HG02885 (cell line): ENCODE measurements at regions not wholly inside any gene's neighbourhood (a gene's known extent, or its start where the extent isn't known, plus 50 kb on each side); places are given as distances from the start of the nearest gene placed in this dataset.

ENCODE experiments used
- ATAC-seq: cut with Tn5 transposase; IDR thresholded peaks from one replicate; pipeline ENCODE4 v1.9.1; 2021; ENCODE audit warnings: mild to moderate bottlenecking; ENCODE audit not compliant: unreplicated experiment, poor library complexity

- no peak for ATAC-seq
Measured at GRCh38 chr6:104251651-104252050, 608.1 kb downstream of the HACE1 start.

- ATAC-seq: no peak
Measured at GRCh38 chr6:104240865-104241264, 618.9 kb downstream of the HACE1 start.

GRCh38 chr6:104239971-104240370 lies 619.7 kb downstream of the HACE1 start:
- ATAC-seq: no peak

- ATAC-seq: no peak
Measured at GRCh38 chr6:104229057-104229456, 630.7 kb downstream of the HACE1 start.

- no peak for ATAC-seq
Measured at GRCh38 chr6:104227508-104227907, 632.2 kb downstream of the HACE1 start.

- no peak for ATAC-seq
Measured at GRCh38 chr6:104226790-104227446, 632.8 kb downstream of the HACE1 start.

GRCh38 chr6:104218116-104218515 lies 641.6 kb downstream of the HACE1 start:
- ATAC-seq: no peak

- no peak for ATAC-seq
Measured at GRCh38 chr6:104214901-104215300, 644.8 kb downstream of the HACE1 start.

- no peak for ATAC-seq
Measured at GRCh38 chr6:104212977-104213668, 646.6 kb downstream of the HACE1 start.

DNA sequence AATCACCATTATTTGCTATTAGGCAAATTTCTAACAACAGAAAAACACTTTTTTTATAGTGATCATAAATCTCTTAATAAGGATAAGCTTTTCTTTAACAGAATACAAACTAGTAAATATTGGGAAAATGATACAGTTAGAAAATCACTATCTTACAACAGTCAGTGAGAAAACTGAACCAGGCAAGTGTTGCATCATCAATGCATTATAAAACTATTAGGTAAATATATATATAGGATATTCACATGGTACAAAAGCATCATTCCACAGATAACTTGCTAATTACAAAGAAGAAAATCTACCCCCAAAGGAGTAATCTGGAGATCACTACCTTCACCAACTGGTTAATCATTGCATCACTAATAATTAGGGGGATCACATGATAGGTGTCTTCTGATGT lies 652.1 kb downstream of the HACE1 start:
- ATAC-seq: no peak

DNA sequence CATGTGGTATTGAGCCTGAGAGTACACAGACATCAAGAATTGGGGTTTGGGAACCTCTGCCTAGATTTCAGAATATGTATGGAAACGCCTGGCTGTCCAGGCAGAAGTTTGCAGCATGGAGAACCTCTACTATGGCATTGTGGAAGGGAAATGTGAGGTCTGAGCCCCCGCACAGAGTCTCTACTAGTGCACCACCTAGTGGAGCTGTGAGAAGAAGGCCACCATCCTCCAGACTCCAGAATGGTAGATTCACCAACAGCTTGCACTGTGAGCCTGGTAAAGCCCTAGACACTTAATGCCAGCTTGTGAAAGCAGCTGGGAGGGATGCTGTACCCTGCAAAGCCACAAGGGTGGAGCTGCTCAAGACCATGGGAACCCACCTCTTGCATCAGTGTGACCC lies 658.2 kb downstream of the HACE1 start:
- no peak for ATAC-seq

- no peak for ATAC-seq
Measured at GRCh38 chr6:104187616-104188015, 672.1 kb downstream of the HACE1 start.

DNA sequence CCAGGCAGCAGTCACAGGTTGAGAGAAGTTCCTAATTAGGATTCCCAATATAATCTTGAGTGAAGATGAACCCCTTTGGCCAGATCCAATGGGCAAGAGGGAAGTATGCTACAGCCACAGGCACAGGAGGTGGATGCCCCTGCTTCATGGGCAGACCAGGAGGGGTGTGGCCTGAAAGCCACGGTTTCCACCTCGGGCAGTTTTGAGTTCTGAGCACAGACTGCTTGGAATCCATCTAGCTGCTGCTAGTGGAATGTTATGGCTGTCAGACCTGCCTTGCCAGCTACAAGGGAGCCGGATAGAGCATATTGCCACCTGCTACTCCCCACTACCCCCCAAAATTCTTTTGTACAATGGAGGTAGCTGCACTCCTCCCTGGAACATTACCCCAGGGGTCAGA lies 672.9 kb downstream of the HACE1 start:
- no peak for ATAC-seq

DNA sequence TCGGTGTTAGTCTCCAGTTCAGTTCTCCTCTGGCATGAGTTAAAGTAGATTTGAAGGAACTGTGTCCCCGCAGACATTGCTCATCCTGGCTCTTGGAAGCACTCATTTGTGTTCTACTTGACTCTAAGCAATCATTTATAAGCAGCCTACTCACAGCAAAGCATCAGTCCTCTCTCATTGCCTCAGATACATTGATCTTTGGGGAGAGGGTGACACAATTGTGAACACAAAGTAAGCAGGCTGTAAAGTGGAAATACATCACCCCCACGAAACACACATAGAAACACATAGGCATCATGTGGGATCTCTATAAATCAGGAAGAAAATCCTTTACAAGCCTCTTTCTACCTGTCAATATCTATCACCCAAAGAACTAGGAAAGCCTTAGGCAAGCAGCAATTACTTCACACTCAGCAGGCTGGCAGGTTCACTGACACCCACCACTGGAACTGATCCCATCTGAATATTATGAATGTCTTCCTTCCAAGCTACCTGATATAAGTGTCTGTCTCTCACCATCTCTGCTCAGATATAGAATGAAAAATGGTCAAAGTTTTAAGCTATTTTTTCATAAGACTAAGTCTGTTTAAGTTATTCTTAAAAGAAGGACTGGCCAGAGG lies 675.8 kb downstream of the HACE1 start:
- ATAC-seq: no peak

DNA sequence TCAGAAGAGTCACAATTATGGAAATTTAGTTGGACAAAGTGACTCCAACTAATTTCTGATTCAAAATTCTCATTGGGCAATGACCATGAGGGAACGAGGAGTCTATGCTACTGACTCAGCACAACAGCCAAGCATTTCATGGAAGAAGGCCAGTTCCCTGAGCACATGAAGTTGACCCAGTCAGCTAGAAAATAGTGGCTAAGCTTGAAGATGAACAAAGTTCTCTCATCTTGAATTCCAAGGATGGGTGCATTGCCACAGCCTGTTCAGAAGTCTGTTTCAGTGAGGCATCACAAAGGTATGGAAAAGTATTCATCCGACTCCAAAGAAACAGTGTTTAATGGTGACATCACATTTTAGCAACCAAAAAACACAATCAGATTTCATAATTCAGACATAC lies 676.9 kb downstream of the HACE1 start:
- ATAC-seq: no peak

- no peak for ATAC-seq
Measured at GRCh38 chr6:104173668-104174067, 686.1 kb downstream of the HACE1 start.

DNA sequence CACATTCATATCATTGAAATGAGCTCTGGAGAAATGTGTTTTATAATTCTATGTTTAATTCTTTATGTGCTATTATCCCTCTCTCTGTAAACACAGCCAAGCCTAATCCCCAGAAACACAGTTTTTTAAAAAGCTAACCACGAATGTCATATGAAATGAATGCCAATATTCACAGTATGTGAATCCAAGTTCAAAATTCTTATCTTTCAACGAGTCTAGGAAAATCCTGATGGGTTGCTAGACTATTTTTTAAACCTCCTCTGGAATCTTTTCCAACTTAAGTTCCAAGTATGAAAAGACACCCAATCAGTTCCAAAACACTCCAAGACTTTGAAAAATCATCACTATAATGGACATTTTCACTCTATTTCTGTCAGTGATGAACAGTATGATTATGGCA lies 689.3 kb downstream of the HACE1 start:
- no peak for ATAC-seq

DNA sequence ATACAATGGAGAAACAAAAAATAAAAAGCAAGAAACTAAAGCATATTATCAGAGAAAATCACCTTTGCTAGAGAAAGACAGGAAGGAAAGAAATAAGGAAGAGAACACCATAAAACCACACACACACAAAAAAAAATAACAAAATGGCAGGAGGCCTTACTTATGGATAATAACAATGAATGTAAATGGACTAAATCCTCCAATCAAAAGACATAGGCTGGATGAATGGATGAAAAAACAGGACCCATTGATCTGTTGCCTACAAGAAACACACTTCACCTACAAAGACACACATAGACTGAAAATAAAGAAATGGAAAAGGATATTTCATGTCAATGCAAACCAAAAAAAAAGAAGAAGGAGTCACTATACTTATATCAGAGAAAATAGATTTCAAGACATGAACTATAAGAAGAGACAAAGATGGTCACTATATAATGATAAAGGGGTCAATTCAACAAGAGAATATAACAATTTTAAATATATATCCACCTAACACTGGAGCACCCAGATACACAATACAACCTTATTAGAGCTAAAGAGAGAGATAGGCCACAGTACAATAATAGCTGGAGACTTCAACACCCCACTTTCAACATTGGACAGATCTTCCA lies 693.6 kb downstream of the HACE1 start:
- no peak for ATAC-seq

- ATAC-seq: no peak
Measured at GRCh38 chr6:104162036-104162669, 697.6 kb downstream of the HACE1 start.

GRCh38 chr6:104159045-104159618 lies 700.6 kb downstream of the HACE1 start:
- ATAC-seq: no peak

DNA sequence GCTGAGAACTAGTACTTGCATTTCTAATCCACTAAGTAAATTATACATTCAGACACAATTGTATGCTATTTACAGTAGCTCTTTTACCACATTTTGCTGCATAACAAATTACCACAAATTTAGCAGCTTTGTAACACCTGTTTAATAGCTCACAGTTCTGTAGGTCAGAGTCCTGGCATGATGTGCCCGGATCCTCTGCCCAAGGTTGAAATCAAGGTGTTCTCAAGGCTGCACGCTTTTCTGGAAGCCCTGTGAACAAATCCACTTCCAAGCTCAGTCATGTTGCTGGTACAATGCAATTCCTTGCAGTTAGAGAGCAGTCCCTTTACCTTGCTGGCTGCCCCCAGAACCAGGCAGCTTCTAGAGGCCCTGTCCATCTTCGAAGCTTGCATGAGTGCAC lies 716.0 kb downstream of the HACE1 start:
- ATAC-seq: no peak
